SK-N-MC (cell line): ENCODE measurements at regions not wholly inside any gene's neighbourhood (a gene's known extent, or its start where the extent isn't known, plus 50 kb on each side); places are given as distances from the start of the nearest gene placed in this dataset.

Experiments
- EZH2 ChIP-seq: fragments of 200-600 bp; sonication (generic); IDR thresholded peaks from one replicate; pipeline ENCODE4 v1.6.1; 2017; ENCODE audit warnings: antibody characterized with exemption
- FOXP2 ChIP-seq: optimal IDR thresholded peaks from 2 replicates; pipeline ENCODE3; 2011; ENCODE audit warnings: mild to moderate bottlenecking, moderate library complexity; ENCODE audit not compliant: insufficient read depth; ENCODE audit errors: extremely low read length, control extremely low read depth
- POLR2AphosphoS5 ChIP-seq: IDR thresholded peaks from 2 replicates; pipeline ENCODE4 v1.6.1; 2012; ENCODE audit warnings: mild to moderate bottlenecking, low read depth, low read length, borderline replicate concordance

GRCh38 chr5:96196890-96197289 is 235.2 kb upstream of the ELL2 start:
- TF ChIP-seq POLR2AphosphoS5 (no peak), EZH2 (no peak), FOXP2 (no peak)
